ENCODE measurements at regions not wholly inside any gene's neighbourhood (a gene's known extent, or its start where the extent isn't known, plus 50 kb on each side); places are given as distances from the start of the nearest gene placed in this dataset.

DNA sequence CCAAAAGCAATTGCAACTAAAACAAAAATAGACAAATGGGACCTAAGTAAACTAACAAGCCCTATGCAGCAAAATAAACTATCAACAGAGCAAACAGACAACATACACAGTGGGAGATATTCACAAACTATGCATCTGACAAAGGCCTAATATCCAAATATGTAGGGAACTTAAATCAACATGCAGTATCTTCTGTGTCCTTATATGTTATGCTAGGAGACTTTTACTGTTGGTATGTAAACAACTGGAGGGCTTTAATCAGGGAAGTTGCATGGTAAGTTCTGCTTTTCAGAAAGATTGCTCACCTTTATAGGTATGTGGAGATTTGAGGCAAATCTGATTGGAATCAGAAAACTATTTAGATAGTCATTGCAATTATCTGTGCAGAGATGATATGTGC lies 461.2 kb upstream of the RIOK2 start (continued):
- TF ChIP-seq, protein P1, sequence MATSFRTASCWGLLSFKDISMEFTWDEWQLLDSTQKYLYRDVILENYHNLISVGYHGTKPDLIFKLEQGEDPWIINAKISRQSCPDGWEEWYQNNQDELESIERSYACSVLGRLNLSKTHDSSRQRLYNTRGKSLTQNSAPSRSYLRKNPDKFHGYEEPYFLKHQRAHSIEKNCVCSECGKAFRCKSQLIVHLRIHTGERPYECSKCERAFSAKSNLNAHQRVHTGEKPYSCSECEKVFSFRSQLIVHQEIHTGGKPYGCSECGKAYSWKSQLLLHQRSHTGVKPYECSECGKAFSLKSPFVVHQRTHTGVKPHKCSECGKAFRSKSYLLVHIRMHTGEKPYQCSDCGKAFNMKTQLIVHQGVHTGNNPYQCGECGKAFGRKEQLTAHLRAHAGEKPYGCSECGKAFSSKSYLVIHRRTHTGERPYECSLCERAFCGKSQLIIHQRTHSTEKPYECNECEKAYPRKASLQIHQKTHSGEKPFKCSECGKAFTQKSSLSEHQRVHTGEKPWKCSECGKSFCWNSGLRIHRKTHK (tag by site-specific recombination; IDR thresholded peaks at IDR 0.05), result no peak

- ChIA-PET POLR2A (no interaction called here), CTCF (no interaction called here)
- TF ChIP-seq, protein P2, sequence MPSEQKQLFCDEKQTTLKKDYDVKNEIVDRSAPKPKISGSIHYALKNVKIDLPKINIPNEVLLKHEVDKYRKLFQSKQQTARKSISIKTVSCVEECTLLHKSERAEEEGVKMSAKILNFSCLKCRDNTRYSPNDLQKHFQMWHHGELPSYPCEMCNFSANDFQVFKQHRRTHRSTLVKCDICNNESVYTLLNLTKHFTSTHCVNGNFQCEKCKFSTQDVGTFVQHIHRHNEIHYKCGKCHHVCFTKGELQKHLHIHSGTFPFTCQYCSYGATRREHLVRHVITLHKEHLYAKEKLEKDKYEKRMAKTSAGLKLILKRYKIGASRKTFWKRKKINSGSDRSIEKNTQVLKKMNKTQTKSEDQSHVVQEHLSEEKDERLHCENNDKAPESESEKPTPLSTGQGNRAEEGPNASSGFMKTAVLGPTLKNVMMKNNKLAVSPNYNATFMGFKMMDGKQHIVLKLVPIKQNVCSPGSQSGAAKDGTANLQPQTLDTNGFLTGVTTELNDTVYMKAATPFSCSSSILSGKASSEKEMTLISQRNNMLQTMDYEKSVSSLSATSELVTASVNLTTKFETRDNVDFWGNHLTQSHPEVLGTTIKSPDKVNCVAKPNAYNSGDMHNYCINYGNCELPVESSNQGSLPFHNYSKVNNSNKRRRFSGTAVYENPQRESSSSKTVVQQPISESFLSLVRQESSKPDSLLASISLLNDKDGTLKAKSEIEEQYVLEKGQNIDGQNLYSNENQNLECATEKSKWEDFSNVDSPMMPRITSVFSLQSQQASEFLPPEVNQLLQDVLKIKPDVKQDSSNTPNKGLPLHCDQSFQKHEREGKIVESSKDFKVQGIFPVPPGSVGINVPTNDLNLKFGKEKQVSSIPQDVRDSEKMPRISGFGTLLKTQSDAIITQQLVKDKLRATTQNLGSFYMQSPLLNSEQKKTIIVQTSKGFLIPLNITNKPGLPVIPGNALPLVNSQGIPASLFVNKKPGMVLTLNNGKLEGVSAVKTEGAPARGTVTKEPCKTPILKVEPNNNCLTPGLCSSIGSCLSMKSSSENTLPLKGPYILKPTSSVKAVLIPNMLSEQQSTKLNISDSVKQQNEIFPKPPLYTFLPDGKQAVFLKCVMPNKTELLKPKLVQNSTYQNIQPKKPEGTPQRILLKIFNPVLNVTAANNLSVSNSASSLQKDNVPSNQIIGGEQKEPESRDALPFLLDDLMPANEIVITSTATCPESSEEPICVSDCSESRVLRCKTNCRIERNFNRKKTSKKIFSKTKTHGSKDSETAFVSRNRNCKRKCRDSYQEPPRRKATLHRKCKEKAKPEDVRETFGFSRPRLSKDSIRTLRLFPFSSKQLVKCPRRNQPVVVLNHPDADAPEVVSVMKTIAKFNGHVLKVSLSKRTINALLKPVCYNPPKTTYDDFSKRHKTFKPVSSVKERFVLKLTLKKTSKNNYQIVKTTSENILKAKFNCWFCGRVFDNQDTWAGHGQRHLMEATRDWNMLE (tag by site-specific recombination; conservative IDR thresholded peaks at IDR 0.05; ENCODE audit: low read depth), result no peak
- no peak for TF ChIP-seq KLF8 (tag by site-specific recombination; IDR thresholded peaks at IDR 0.05)
- no peak for TF ChIP-seq SP7 (tag by site-specific recombination; IDR thresholded peaks at IDR 0.05)
- TF ChIP-seq ZFP3 (tag by site-specific recombination; IDR thresholded peaks at IDR 0.05; ENCODE audit: low read depth), result no peak
- Histone ChIP-seq H3K36me3 (ENCODE audit: control insufficient read depth in 2 of 2, insufficient read depth in 1 of 2, low read length in 2 of 2) (no peaks in the 10 kb centered on the region), H3K9me3 (ENCODE audit: control insufficient read depth, insufficient read depth, low read depth, low read length) (no peaks in the 10 kb centered on the region), H3K27ac (ENCODE audit: extremely low read depth, low read depth, low read length) (no peak overlapping the region), H3K4me1 (ENCODE audit: control insufficient read depth, insufficient read depth, low read length) (no peaks in the 10 kb centered on the region), H3K4me3 (ENCODE audit: low read depth, low read length) (no peak overlapping the region)
Observed at GRCh38 chr5:97644896-97645295, 461.8 kb upstream of the RIOK2 start.

- Histone ChIP-seq H3K27ac (ENCODE audit: extremely low read depth, low read depth, low read length) (no peak overlapping the region), H3K4me1 (ENCODE audit: control insufficient read depth, insufficient read depth, low read length) (no peaks in the 10 kb centered on the region), H3K36me3 (ENCODE audit: control insufficient read depth in 2 of 2, insufficient read depth in 1 of 2, low read length in 2 of 2) (no peaks in the 10 kb centered on the region), H3K4me3 (ENCODE audit: low read depth, low read length) (no peak overlapping the region), H3K9me3 (ENCODE audit: control insufficient read depth, insufficient read depth, low read depth, low read length) (no peaks in the 10 kb centered on the region)
- POLR2A ChIA-PET, result no interaction called here
- TF ChIP-seq PBX3 (CRISPR knock-in tag; IDR thresholded peaks at IDR 0.05) (no peak), ZNF621 (tag by site-specific recombination; IDR thresholded peaks at IDR 0.05) (no peak), ZNF707 (tag by site-specific recombination; IDR thresholded peaks at IDR 0.05) (no peak), BCL11B (tag by site-specific recombination; IDR thresholded peaks at IDR 0.05; ENCODE audit: low read depth) (no peak), ZNF133 (tag by site-specific recombination; IDR thresholded peaks at IDR 0.05) (no peak), ZNF624 (tag by site-specific recombination; IDR thresholded peaks at IDR 0.05) (no peak), ZNF558 (tag by site-specific recombination; IDR thresholded peaks at IDR 0.05) (no peak), HOXC10 (CRISPR knock-in tag; IDR thresholded peaks at IDR 0.05) (no peak), ZNF354C (tag by site-specific recombination; IDR thresholded peaks at IDR 0.05; ENCODE audit: borderline replicate concordance, low read depth) (no peak), KLF1 (tag by site-specific recombination; IDR thresholded peaks at IDR 0.05) (no peak), ZNF777 (tag by site-specific recombination; IDR thresholded peaks at IDR 0.05; ENCODE audit: borderline replicate concordance) (no peak), ZNF776 (tag by site-specific recombination; IDR thresholded peaks at IDR 0.05; ENCODE audit: borderline replicate concordance) (no peak), ZNF140 (tag by site-specific recombination; IDR thresholded peaks at IDR 0.05) (no peak)
- TF ChIP-seq, protein P3, sequence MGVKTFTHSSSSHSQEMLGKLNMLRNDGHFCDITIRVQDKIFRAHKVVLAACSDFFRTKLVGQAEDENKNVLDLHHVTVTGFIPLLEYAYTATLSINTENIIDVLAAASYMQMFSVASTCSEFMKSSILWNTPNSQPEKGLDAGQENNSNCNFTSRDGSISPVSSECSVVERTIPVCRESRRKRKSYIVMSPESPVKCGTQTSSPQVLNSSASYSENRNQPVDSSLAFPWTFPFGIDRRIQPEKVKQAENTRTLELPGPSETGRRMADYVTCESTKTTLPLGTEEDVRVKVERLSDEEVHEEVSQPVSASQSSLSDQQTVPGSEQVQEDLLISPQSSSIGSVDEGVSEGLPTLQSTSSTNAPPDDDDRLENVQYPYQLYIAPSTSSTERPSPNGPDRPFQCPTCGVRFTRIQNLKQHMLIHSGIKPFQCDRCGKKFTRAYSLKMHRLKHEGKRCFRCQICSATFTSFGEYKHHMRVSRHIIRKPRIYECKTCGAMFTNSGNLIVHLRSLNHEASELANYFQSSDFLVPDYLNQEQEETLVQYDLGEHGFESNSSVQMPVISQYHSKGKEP (tag by site-specific recombination; IDR thresholded peaks at IDR 0.05), result no peak
- TF ChIP-seq, protein P4, sequence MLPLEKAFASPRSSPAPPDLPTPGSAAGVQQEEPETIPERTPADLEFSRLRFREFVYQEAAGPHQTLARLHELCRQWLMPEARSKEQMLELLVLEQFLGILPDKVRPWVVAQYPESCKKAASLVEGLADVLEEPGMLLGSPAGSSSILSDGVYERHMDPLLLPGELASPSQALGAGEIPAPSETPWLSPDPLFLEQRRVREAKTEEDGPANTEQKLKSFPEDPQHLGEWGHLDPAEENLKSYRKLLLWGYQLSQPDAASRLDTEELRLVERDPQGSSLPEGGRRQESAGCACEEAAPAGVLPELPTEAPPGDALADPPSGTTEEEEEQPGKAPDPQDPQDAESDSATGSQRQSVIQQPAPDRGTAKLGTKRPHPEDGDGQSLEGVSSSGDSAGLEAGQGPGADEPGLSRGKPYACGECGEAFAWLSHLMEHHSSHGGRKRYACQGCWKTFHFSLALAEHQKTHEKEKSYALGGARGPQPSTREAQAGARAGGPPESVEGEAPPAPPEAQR (tag by site-specific recombination; IDR thresholded peaks at IDR 0.05), result no peak
- CTCF ChIA-PET, result no interaction called here
Observed at GRCh38 chr5:97657239-97657638, 474.2 kb upstream of the RIOK2 start.
